Thyroid gland (tissue), 4 donors: ENCODE measurements at regions not wholly inside any gene's neighbourhood (a gene's known extent, or its start where the extent isn't known, plus 50 kb on each side); places are given as distances from the start of the nearest gene placed in this dataset.

ENCODE experiments used
- POLR2A ChIP-seq, 2 donors: fragments of 450-650 bp; IDR thresholded peaks; one replicate each; pipeline ENCODE4 v1.6.1; 2017; ENCODE audit warnings: antibody characterized with exemption in 2 of 2, mild to moderate bottlenecking in 2 of 2, moderate library complexity in 1 of 2
- TF ChIP-seq, protein P1 (sequence below), 6 experiments: fragments of 200-600 bp in 3 of 6; fragments of 450-650 bp in 3 of 6; sonication (generic) in 3 of 6; IDR thresholded peaks; one replicate each; pipeline ENCODE4 v1.5.1; 2016 to 2019; ENCODE audit warnings: antibody characterized with exemption in 6 of 6, mild to moderate bottlenecking in 2 of 6, inconsistent platforms in 1 of 6, moderate library complexity in 1 of 6

GRCh38 chr3:26070854-26071253 is 281.0 kb downstream of the OXSM start:
- TF ChIP-seq, protein P1, sequence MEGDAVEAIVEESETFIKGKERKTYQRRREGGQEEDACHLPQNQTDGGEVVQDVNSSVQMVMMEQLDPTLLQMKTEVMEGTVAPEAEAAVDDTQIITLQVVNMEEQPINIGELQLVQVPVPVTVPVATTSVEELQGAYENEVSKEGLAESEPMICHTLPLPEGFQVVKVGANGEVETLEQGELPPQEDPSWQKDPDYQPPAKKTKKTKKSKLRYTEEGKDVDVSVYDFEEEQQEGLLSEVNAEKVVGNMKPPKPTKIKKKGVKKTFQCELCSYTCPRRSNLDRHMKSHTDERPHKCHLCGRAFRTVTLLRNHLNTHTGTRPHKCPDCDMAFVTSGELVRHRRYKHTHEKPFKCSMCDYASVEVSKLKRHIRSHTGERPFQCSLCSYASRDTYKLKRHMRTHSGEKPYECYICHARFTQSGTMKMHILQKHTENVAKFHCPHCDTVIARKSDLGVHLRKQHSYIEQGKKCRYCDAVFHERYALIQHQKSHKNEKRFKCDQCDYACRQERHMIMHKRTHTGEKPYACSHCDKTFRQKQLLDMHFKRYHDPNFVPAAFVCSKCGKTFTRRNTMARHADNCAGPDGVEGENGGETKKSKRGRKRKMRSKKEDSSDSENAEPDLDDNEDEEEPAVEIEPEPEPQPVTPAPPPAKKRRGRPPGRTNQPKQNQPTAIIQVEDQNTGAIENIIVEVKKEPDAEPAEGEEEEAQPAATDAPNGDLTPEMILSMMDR (IDR thresholded peaks at IDR 0.05): no peak
- no peak for TF ChIP-seq POLR2A (IDR thresholded peaks at IDR 0.05)
